Effector memory CD8-positive, alpha-beta T cell (primary cell): ENCODE measurements at regions not wholly inside any gene's neighbourhood (a gene's known extent, or its start where the extent isn't known, plus 50 kb on each side); places are given as distances from the start of the nearest gene placed in this dataset.

Source experiments
- ATAC-seq: fragments of 150-1000 bp; cut with Tn5 transposase; replicated peaks from 2 replicates; pipeline ENCODE4 v1.10.0; 2021; ENCODE audit warnings: mild to moderate bottlenecking, moderate library complexity
- DNase-seq, 3 experiments: peaks; one replicate each; pipeline ENCODE4 v3.0.0; 2021
- H3K27ac Mint-ChIP-seq, 2 donors: one replicate each; pipeline ENCODE4 v1.8.0; 2022; ENCODE audit warnings: mild to moderate bottlenecking in 2 of 2, mixed read lengths in 2 of 2, moderate library complexity in 2 of 2
- H3K27me3 Mint-ChIP-seq, 2 donors: one replicate each; pipeline ENCODE4 v1.8.0; 2022; ENCODE audit warnings: mixed read lengths in 2 of 2
- H3K36me3 Mint-ChIP-seq: one replicate; pipeline ENCODE4 v1.8.0; 2022; ENCODE audit warnings: mild to moderate bottlenecking, moderate library complexity, mixed read lengths; ENCODE audit not compliant: insufficient read depth
- H3K4me1 Mint-ChIP-seq, 2 donors: one replicate each; pipeline ENCODE4 v1.8.0; 2022; ENCODE audit warnings: low read depth in 2 of 2, mixed read lengths in 2 of 2
- H3K4me3 Mint-ChIP-seq, 2 donors: one replicate each; pipeline ENCODE4 v1.8.0; 2022; ENCODE audit warnings: mild to moderate bottlenecking in 2 of 2, mixed read lengths in 2 of 2, moderate library complexity in 2 of 2
- H3K9me3 Mint-ChIP-seq, 2 donors: one replicate each; pipeline ENCODE4 v1.8.0; 2022; ENCODE audit warnings: mixed read lengths in 2 of 2

DNA sequence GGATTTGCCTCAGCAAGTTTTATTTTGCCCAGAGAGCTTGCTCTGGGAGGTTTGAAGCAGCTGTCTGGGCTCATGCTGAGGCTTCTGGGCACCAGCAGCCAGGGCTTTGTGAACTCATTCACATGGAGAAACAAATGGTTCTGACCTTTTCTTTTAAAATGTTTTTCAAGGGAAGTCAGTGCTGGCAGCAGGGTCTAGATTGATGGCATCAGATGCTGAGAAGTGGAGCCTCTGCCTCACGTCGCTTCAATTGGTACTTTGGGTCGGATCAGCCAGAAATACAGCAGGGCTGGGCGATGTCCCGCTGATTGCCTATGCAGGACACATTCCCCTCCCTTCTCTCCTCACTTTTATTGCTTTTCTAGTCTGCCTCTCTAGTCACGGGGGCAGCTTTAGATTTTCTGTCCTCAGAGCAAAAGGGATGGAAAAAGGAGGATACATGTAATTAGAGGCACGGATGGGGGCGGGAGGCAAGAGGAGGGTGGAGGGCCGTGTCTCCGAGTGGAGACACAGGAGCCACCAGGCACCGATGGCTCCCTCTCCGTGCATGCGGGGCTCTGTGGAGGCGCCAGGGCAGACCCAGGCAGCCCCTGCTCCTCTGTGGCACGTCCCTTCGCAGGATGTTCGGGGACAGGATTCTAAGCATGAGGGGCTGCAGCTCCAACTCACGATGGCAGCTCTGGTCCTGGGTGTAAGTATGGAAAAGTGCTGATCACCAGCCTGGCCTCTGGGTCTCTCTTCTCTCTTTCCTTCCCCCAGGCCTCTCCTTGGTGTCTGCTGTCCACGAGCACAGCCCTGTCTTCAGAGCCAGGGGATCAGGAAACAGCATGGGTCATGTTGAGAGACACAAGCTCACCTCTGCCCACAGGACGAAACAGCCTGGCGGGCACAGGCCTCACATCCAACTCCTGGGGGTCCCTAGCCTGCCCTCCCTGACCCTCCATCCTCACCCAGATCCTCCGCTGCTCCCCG is 116.1 kb downstream of the FAM43A start:
- ATAC-seq (no peak), DNase-seq (no peak)
- Mint-ChIP-seq H3K4me3 (no peak overlapping the region), H3K36me3 (no peaks in the 10 kb centered on the region), H3K27ac (no peak overlapping the region), H3K9me3 (peaks cover 0 to 5% of the 10 kb centered on the region in 2 donors), H3K27me3 (peaks cover 28 to 45% of the 10 kb centered on the region in 2 donors), H3K4me1 (peaks cover 1 to 4% of the 10 kb centered on the region in 2 donors)

DNA sequence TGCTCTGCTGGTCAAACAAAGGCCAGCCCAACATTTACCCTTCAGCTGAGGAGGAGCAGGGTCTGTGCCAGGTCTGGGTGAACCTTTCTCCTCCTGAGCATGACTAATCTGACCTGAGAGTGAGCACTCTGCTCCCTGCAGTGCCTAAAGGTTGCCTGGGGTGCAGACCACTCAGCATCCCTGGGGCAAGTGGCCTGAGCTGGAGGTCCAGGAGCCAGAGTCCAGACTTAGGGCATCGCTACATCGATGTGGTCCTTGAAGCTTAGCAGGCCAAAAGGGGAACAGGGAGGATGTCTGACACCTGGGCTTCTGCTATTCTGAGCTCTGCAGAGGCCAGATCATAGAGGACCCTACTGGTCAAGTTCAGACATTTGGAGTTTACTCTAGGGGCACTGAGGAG is 119.1 kb downstream of the FAM43A start:
- no peaks in the 10 kb centered on the region for H3K36me3 Mint-ChIP-seq
- DNase-seq (no peak), ATAC-seq (no peak)
- peaks cover 41 to 68% of the 10 kb centered on the region in 2 donors for H3K27me3 Mint-ChIP-seq
- H3K9me3 Mint-ChIP-seq: no peaks in the 10 kb centered on the region
- no peak overlapping the region for H3K27ac Mint-ChIP-seq
- no peaks in the 10 kb centered on the region for H3K4me1 Mint-ChIP-seq
- H3K4me3 Mint-ChIP-seq: no peak overlapping the region

DNA sequence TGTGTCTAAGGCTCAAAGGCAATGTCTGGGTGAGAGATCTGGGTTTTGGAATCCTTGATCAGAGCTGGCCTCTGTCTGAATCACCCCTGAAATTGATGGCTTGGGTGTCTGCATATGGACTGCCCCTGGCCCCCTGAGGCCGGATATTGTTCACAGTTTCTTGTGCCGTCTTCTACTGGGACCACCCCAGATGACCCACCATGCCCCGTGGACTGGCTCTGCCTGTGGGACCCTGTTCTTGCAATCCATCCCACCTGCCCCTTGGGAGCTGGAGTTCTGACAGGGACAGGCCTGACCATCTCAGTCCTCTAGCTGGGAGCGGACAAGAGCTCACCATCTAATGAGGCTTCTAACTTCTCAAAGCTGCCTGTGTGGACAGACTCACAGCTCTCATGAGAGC is 119.9 kb downstream of the FAM43A start:
- Mint-ChIP-seq H3K27me3 (peaks cover 48 to 73% of the 10 kb centered on the region in 2 donors), H3K27ac (no peak overlapping the region), H3K36me3 (no peaks in the 10 kb centered on the region), H3K4me1 (no peaks in the 10 kb centered on the region), H3K9me3 (no peaks in the 10 kb centered on the region), H3K4me3 (no peak overlapping the region)
- no peak for ATAC-seq
- DNase-seq: no peak

DNA sequence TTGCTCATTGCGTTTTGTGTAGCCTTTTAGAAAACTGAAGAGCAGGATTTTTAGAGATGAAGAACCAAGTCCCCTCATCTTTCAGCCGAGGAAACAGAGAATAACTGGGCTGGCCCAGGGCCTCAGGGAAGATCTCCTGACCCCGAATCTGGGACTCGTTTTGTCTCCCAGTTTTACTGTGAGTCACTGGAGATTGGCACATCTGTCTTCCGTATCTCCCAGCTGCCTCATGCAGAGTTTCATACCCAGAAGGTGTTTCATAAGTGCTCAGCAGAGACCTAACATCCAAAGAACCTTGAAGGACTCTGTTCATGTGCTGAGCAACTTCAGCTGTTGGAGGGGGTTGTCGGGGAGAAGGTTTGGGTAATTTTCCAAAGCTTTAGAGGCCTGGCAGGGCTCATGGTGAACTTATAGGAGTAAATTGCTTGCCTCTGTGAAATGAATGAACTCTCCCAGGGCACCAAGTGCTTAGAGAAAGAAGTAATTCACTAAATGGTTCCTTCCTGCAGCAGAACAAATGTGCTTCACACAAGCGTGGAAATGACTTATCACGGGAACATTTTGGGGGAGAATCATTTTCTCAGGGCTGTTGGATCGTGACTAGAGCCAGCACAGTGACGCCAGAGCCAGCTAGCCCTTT is 121.4 kb downstream of the FAM43A start:
- no peaks in the 10 kb centered on the region for H3K4me1 Mint-ChIP-seq
- DNase-seq: no peak
- ATAC-seq: no peak
- H3K9me3 Mint-ChIP-seq: no peaks in the 10 kb centered on the region
- H3K36me3 Mint-ChIP-seq: no peaks in the 10 kb centered on the region
- peaks cover 55 to 82% of the 10 kb centered on the region in 2 donors for H3K27me3 Mint-ChIP-seq
- H3K4me3 Mint-ChIP-seq: no peak overlapping the region
- no peak overlapping the region for H3K27ac Mint-ChIP-seq

DNA sequence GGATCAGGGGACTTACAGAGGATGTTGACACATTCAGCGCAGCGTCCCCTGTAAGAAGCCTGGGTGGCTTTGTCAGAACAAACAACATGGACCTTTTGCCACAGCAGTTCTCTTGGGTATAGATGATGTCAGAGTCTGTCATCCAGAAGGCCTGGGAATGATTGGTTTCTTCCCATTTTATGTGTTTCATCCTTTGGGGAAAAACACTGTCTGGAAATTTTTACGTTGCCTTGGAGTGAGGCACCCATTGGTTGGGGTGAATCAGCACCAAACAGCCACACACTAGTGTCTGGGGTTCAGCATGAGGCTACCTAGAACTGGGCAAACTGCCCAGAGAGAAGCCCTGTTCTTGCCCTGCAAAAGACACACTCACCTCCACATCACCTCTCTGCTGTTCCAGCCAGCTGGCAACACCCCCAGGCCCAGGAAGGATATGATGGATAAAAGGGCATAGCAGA is 123.0 kb downstream of the FAM43A start:
- Mint-ChIP-seq H3K27me3 (peaks cover 52 to 72% of the 10 kb centered on the region in 2 donors), H3K4me1 (no peaks in the 10 kb centered on the region), H3K36me3 (no peaks in the 10 kb centered on the region), H3K9me3 (no peaks in the 10 kb centered on the region), H3K27ac (no peak overlapping the region), H3K4me3 (no peak overlapping the region)
- DNase-seq: no peak
- ATAC-seq: no peak

DNA sequence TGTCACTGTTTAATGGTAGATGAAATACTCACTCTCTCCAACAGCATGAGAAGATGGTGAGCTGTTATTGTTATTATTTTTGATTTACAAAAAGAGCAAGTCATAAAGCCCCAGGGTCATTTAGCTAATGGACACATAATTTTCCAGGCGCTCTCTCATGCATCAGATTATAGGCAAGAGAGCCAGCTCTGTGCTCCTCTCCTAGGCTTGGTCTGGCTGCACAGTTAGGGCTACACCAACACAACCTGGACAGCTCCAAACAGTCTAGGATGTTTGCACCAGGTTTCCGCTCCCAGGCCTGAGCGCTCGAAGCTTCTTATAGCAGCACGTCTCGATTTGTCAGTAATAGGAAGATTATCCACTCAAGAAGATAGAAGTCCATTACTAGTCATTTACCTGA is 123.7 kb downstream of the FAM43A start:
- no peaks in the 10 kb centered on the region for H3K4me1 Mint-ChIP-seq
- no peaks in the 10 kb centered on the region for H3K9me3 Mint-ChIP-seq
- DNase-seq (no peak), ATAC-seq (no peak)
- H3K4me3 Mint-ChIP-seq: no peak overlapping the region
- H3K27ac Mint-ChIP-seq: no peak overlapping the region
- peaks cover 45 to 65% of the 10 kb centered on the region in 2 donors for H3K27me3 Mint-ChIP-seq
- H3K36me3 Mint-ChIP-seq: no peaks in the 10 kb centered on the region

DNA sequence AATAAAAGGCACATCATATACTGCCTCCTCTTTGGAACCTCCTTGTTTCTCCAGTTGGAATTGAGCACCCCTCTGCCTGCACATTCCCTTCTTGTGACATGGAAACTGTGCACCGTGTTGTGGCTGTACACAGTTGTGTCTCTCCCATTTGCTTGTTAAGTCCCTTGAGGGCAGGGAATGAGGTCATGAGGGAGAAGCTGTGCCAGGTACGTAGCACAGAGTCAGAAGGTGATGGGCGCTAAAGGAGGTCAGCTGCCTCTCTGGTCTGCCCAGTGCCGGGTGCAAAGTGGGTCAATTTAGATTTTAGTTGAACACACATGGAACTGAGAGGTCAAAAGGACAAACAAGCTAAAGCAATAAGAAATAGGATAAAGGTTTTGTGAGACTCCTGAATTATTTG is 124.4 kb downstream of the FAM43A start:
- Mint-ChIP-seq H3K4me1 (no peaks in the 10 kb centered on the region), H3K9me3 (no peaks in the 10 kb centered on the region), H3K27me3 (peaks cover 42 to 58% of the 10 kb centered on the region in 2 donors), H3K36me3 (no peaks in the 10 kb centered on the region), H3K4me3 (no peak overlapping the region), H3K27ac (no peak overlapping the region)
- ATAC-seq (no peak), DNase-seq (no peak)

DNA sequence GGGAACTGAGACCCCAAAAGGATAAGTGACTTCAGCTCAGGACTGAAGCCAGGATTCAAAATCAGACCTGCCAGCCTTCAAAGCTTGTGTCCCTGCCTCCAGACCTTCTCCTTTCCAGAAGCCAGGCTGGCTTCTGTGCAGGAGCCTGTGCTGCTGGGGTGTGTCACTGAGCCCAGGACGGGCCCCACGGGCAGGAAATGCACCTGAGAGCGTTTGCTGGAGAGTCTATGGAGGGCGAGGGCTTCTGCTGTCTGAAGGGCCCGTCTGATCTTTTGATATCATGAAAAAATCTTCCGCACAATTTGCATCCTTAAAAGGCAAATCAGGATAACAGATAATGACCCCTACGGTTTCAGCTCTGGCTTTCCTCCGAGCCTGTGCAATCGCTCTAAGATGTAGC is 125.4 kb downstream of the FAM43A start:
- H3K27me3 Mint-ChIP-seq: peaks cover 34 to 58% of the 10 kb centered on the region in 2 donors

DNA sequence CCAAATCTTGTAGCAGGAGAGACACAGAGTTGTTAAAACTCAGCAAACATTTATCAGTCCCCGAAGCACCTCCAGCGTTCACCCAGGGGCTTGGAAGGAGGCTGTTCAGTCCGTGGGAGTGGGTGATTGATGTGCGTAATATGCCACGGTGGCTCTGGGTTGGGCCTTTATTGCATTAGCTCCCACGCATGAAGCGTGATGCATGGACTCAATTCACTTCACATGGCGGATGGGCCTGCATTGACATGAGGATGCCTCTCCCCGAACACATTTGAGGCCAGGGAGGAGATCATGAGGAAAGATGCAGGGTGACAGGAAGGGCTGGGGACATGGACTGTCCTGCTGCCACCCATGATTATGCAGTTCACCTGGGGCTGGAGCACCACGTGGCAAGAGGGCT is 126.5 kb downstream of the FAM43A start:
- no peak overlapping the region for H3K27ac Mint-ChIP-seq
- DNase-seq (no peak), ATAC-seq (no peak)
- H3K27me3 Mint-ChIP-seq: peaks cover 24 to 47% of the 10 kb centered on the region in 2 donors
- no peaks in the 10 kb centered on the region for H3K4me1 Mint-ChIP-seq
- no peaks in the 10 kb centered on the region for H3K9me3 Mint-ChIP-seq
- no peaks in the 10 kb centered on the region for H3K36me3 Mint-ChIP-seq
- no peak overlapping the region for H3K4me3 Mint-ChIP-seq

More for the DNA sequence above, 125.4 kb downstream of the FAM43A start:
- DNase-seq (no peak), ATAC-seq (no peak)
- Mint-ChIP-seq H3K4me1 (no peaks in the 10 kb centered on the region), H3K27ac (no peak overlapping the region), H3K36me3 (no peaks in the 10 kb centered on the region), H3K4me3 (no peak overlapping the region), H3K9me3 (no peaks in the 10 kb centered on the region)

DNA sequence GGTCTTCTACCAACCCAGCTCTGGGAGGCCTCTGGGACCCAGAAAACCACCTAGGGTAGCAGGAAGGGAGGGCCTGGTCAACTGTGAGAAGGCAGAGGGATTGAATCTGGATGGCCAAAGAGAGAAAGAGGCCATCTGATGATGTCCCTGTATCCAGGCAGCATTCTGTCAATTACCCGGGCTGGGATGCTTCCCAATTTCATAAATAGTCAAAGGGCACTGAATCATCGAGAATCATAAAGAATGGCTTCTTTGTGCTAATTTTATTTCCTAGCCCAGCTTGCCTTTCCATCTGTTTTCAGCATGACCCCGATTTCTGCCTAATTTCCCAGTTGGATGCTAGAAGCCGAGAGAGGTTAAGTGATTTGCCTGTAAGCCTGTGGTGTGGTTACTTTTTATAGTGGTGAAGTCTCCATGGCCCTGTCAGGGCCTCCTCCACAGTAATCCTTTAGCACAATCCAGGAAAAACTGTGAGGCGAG is 129.2 kb downstream of the FAM43A start:
- no peak for ATAC-seq
- no peak for DNase-seq
- no peaks in the 10 kb centered on the region for H3K36me3 Mint-ChIP-seq
- no peaks in the 10 kb centered on the region for H3K9me3 Mint-ChIP-seq
- no peak overlapping the region for H3K4me3 Mint-ChIP-seq
- H3K27me3 Mint-ChIP-seq: peaks cover 27 to 52% of the 10 kb centered on the region in 2 donors
- H3K27ac Mint-ChIP-seq: no peak overlapping the region
- H3K4me1 Mint-ChIP-seq: no peaks in the 10 kb centered on the region

DNA sequence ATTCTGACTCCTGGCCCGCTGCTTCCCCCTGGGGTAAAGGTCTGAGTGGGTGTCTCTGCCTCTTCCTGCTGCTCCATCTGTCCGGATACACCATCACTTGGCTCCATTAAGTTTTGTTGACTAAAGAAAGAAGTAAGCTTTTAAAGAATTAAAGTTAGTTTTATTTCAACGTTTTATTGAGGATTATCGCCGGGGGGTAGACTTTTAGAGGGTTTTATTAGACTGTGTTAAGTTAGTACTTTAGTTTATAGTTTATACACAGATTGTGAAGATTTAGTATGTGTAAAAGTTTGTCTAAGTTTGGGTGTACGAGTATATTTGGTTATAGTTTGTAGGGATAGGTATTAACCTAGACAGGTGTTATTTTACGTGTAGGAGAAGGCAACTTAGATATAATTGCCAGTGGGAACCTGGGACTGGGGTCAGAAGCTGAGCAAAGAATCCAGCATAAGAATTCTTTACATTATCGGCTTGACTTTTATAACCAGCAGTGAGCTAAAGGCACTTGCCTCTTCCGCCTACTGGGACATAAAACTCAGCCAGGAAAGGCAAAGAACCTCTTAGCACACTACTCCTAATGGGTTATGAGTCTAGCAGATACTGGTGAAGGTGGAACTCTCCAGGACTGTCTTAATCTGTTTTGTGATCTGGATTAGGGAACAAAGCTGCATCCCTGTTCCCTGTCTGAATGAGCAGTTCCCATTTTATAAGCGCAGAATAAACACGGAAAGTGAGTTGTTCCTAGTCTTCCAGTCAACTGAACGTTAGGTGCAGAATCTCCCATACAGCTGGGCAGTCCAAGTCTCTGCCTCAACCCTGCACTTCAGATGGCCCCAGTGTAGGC is 131.3 kb downstream of the FAM43A start:
- Mint-ChIP-seq H3K36me3 (no peaks in the 10 kb centered on the region), H3K27me3 (peaks cover 25 to 41% of the 10 kb centered on the region in 2 donors), H3K4me3 (no peak overlapping the region), H3K27ac (no peak overlapping the region), H3K4me1 (no peaks in the 10 kb centered on the region), H3K9me3 (no peaks in the 10 kb centered on the region)
- DNase-seq (no peak), ATAC-seq (no peak)

DNA sequence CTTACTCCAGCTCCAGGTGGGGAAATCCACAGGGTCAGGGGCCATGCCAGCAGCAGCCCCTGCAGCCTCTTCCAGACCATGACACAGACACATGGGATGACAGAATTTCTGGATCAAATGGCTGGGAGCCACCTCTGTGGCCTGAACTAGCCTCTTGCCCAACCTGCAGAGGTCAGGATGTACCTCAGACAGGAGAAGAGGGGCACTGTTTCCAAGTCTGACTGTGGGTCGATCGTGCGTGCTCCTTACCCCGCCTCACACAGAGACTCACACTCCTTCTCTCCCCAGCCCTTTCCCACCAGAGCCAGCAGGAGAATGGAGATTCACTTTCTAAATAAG is 131.9 kb downstream of the FAM43A start:
- ATAC-seq: no peak
- H3K27me3 Mint-ChIP-seq: peaks cover 30 to 43% of the 10 kb centered on the region in 2 donors

DNA sequence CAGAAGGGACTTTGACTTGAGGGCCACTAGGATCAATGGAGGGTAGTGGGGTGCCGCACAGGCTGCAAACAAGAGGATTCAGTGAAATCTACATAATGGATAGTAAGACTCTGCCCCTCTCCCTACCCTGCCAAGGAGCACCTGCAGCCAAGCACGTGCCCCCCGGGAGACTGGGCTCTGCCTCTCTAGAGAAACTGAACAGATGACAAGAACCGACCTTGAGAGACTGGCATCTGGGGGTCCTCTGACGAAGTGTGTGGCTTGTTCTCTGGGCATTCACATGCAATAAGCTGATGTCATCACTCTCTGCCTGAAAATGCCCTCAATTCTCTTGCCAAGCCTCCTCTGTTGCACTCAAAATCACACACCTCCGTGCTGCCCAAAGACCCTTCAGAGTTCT is 132.3 kb downstream of the FAM43A start:
- no peak overlapping the region for H3K27ac Mint-ChIP-seq

More for the DNA sequence above, 131.9 kb downstream of the FAM43A start:
- Mint-ChIP-seq H3K4me3 (no peak overlapping the region), H3K36me3 (no peaks in the 10 kb centered on the region), H3K4me1 (no peaks in the 10 kb centered on the region), H3K27ac (no peak overlapping the region), H3K9me3 (no peaks in the 10 kb centered on the region)
- no peak for DNase-seq

More for the DNA sequence above, 132.3 kb downstream of the FAM43A start:
- Mint-ChIP-seq H3K4me1 (no peaks in the 10 kb centered on the region), H3K4me3 (no peak overlapping the region), H3K9me3 (no peaks in the 10 kb centered on the region), H3K36me3 (no peaks in the 10 kb centered on the region), H3K27me3 (peaks cover 34 to 43% of the 10 kb centered on the region in 2 donors)
- ATAC-seq: no peak
- no peak for DNase-seq
